Gastrocnemius medialis (tissue), 4 donors: ENCODE measurements at regions not wholly inside any gene's neighbourhood (a gene's known extent, or its start where the extent isn't known, plus 50 kb on each side); places are given as distances from the start of the nearest gene placed in this dataset.

Experiments used
- CTCF ChIP-seq, 5 experiments: fragments of 450-650 bp in 3 of 5; fragments of 200-600 bp in 2 of 5; sonication (generic) in 2 of 5; IDR thresholded peaks in 4 of 5; conservative IDR thresholded peaks in 1 of 5; 1 replicate in 4 of 5; 2 replicates in 1 of 5; pipeline ENCODE4 v1.5.1; 2016 to 2019; ENCODE audit warnings: antibody characterized with exemption in 5 of 5, mild to moderate bottlenecking in 3 of 5, moderate library complexity in 3 of 5
- POLR2A ChIP-seq, 2 donors: fragments of 450-650 bp; IDR thresholded peaks; one replicate each; pipeline ENCODE4 v1.6.1; 2017; ENCODE audit warnings: antibody characterized with exemption in 2 of 2, mild to moderate bottlenecking in 2 of 2, moderate library complexity in 2 of 2

DNA sequence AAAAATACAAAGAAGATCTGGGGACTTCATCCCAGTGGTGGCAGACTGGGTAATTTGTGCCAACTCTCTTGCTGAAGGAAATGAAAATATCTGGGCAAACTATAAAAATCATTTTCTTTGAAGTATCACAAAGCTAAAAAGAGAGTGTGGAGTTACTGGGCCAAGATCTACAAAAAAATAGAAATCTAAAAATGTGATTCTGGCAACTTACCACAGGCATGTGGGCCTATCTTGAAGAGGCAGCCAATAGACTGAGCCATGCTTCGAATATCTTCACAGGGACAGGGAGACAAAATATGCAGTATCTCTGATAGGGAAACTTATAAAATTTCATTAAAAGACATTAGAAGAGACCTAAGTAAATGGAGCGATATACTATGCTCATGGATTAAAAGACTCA is 168.8 kb downstream of the RCHY1 start:
- TF ChIP-seq CTCF (IDR thresholded peaks at IDR 0.05 in 4 of 5, conservative IDR thresholded peaks at IDR 0.05 in 1 of 5) (no peak), POLR2A (IDR thresholded peaks at IDR 0.05) (no peak)
